Mesendoderm (in vitro differentiated cells): ENCODE measurements at regions not wholly inside any gene's neighbourhood (a gene's known extent, or its start where the extent isn't known, plus 50 kb on each side); places are given as distances from the start of the nearest gene placed in this dataset.

Source experiments
- DNase-seq: peaks from one replicate; pipeline ENCODE4 v3.0.0; 2013
- H2AK5ac ChIP-seq: 2 replicates; pipeline ENCODE4 v1.6.1; 2013; ENCODE audit warnings: low read length, inconsistent platforms
- H2BK120ac ChIP-seq: 2 replicates; pipeline ENCODE4 v1.6.1; 2013; ENCODE audit warnings: low read depth, mild to moderate bottlenecking, low read length, moderate library complexity, mixed read lengths
- H2BK15ac ChIP-seq: replicated peaks from 2 replicates; pipeline ENCODE4 v1.6.1; 2013; ENCODE audit warnings: low read depth, mild to moderate bottlenecking, moderate library complexity
- H2BK5ac ChIP-seq: 2 replicates; pipeline ENCODE4 v1.6.1; 2013; ENCODE audit warnings: low read length, inconsistent platforms
- H3K18ac ChIP-seq: 2 replicates; pipeline ENCODE4 v1.6.1; 2013; ENCODE audit warnings: mild to moderate bottlenecking, low read length, mixed read lengths
- H3K23ac ChIP-seq: one replicate; pipeline ENCODE4 v1.6.1; 2013; ENCODE audit warnings: low read length
- H3K27ac ChIP-seq: 2 replicates; pipeline ENCODE4 v1.5.1; 2013; ENCODE audit warnings: low read depth, mild to moderate bottlenecking, inconsistent platforms, low read length, moderate library complexity
- H3K27me3 ChIP-seq: 2 replicates; pipeline ENCODE4 v1.6.1; 2013; ENCODE audit warnings: low read length, control low read depth, mild to moderate bottlenecking, inconsistent platforms; ENCODE audit not compliant: insufficient read depth, poor library complexity
- H3K36me3 ChIP-seq: 2 replicates; pipeline ENCODE4 v1.6.1; 2013; ENCODE audit warnings: low read length, inconsistent platforms; ENCODE audit not compliant: control insufficient read depth, insufficient read depth
- H3K4ac ChIP-seq: one replicate; pipeline ENCODE4 v1.6.1; 2013; ENCODE audit warnings: low read depth, mild to moderate bottlenecking, low read length, moderate library complexity
- H3K4me1 ChIP-seq: 2 replicates; pipeline ENCODE4 v1.6.1; 2013; ENCODE audit warnings: low read depth, low read length, inconsistent platforms; ENCODE audit not compliant: control insufficient read depth
- H3K4me2 ChIP-seq: 2 replicates; pipeline ENCODE4 v1.6.1; 2013; ENCODE audit warnings: low read length
- H3K4me3 ChIP-seq: 2 replicates; pipeline ENCODE4 v1.5.1; 2013; ENCODE audit warnings: mild to moderate bottlenecking, low read length
- H3K56ac ChIP-seq: one replicate; pipeline ENCODE4 v1.6.1; 2013; ENCODE audit warnings: low read length
- H3K79me1 ChIP-seq: 2 replicates; pipeline ENCODE4 v1.6.1; 2013; ENCODE audit warnings: low read length, inconsistent platforms
- H3K79me2 ChIP-seq: 2 replicates; pipeline ENCODE4 v1.6.1; 2013; ENCODE audit warnings: mild to moderate bottlenecking, low read length; ENCODE audit not compliant: control insufficient read depth, insufficient read depth
- H3K9ac ChIP-seq: 2 replicates; pipeline ENCODE4 v1.6.1; 2013; ENCODE audit warnings: low read length, inconsistent platforms
- H4K5ac ChIP-seq: one replicate; pipeline ENCODE4 v1.6.1; 2013; ENCODE audit warnings: low read length
- H4K8ac ChIP-seq: one replicate; pipeline ENCODE4 v1.6.1; 2013; ENCODE audit warnings: low read depth, mild to moderate bottlenecking, control low read depth, low read length, moderate library complexity
- WGBS: extraction: QIAGEN DNeasy Blood & Tissue Kit; methylation state at CpG from one replicate; pipeline ENCODE4 v1.1.7; 2013; ENCODE audit warnings: low lambda C conversion rate, missing lambda C conversion rate; ENCODE audit not compliant: insufficient coverage; ENCODE audit errors: extremely low coverage; 5-methylcytosine and 5-hydroxymethylcytosine counted together

DNA sequence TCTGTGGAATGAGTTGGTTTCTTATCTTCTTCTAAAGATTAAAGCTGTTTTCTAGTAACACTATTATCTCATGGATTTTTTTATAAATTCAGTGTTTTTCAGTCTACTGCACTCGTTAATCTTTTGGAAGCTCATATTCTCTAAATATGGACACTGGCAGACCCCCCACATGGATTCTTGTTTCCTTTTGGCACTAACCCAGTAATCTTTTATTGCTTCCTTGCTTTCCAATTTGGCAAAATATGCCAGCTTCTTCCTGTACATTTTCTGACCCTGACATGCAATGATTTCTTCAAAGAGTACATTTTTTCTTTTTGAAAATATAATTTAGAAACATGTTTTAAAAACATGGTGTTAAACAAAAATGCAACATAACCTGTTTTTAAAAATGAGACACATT is 474.2 kb upstream of the FTMT start:
- WGBS: no CpG with 5 or more reads among the region's 1 CpG
- Histone ChIP-seq H3K79me2 (no peaks in the 10 kb centered on the region), H2BK15ac (no peak overlapping the region), H3K4me3 (no peak overlapping the region), H3K9ac (no peak overlapping the region), H3K27me3 (no peaks in the 10 kb centered on the region), H3K4ac (no peak overlapping the region), H3K4me2 (no peak overlapping the region), H3K36me3 (no peaks in the 10 kb centered on the region), H3K23ac (no peak overlapping the region), H4K5ac (no peak overlapping the region), H3K79me1 (no peaks in the 10 kb centered on the region), H2AK5ac (no peak overlapping the region), H3K56ac (no peak overlapping the region), H3K27ac (no peak overlapping the region), H3K18ac (no peak overlapping the region), H2BK5ac (no peak overlapping the region), H2BK120ac (no peak overlapping the region), H4K8ac (no peak overlapping the region), H3K4me1 (no peaks in the 10 kb centered on the region)
- no peak for DNase-seq

DNA sequence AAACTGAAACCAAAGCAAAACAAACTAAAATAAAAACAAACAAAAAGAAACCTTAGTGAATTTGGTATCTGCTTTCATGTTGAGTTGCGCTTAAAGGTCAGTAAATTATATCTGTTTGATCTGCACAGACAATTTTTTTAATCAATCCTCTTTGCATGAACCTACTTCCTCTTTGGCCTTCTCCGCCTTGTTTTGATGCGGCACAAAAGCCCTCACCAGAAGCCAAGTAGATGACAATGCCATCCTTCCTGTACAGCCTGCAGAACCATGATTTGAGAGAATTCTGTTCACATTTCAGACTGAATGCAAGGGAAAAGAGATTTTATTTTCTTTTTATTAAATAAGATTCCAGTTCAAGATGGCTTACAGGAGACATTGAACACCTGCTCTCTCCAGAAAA is 473.6 kb upstream of the FTMT start:
- no peak overlapping the region for H2AK5ac ChIP-seq
- no peaks in the 10 kb centered on the region for H3K79me1 ChIP-seq
- no peak overlapping the region for H3K18ac ChIP-seq
- no peak overlapping the region for H3K56ac ChIP-seq
- H2BK15ac ChIP-seq: no peak overlapping the region
- H3K36me3 ChIP-seq: no peaks in the 10 kb centered on the region
- H3K4me3 ChIP-seq: no peak overlapping the region
- no peak overlapping the region for H4K5ac ChIP-seq
- no peak overlapping the region for H2BK120ac ChIP-seq
- no peak overlapping the region for H3K9ac ChIP-seq
- H3K4ac ChIP-seq: no peak overlapping the region
- H3K27me3 ChIP-seq: no peaks in the 10 kb centered on the region
- no peak overlapping the region for H3K4me2 ChIP-seq
- H4K8ac ChIP-seq: no peak overlapping the region
- H3K4me1 ChIP-seq: no peaks in the 10 kb centered on the region
- no peak overlapping the region for H2BK5ac ChIP-seq
- no peak overlapping the region for H3K27ac ChIP-seq
- no peaks in the 10 kb centered on the region for H3K79me2 ChIP-seq
- no CpG with 5 or more reads among the region's 3 CpGs for WGBS
- no peak for DNase-seq
- H3K23ac ChIP-seq: no peak overlapping the region

DNA sequence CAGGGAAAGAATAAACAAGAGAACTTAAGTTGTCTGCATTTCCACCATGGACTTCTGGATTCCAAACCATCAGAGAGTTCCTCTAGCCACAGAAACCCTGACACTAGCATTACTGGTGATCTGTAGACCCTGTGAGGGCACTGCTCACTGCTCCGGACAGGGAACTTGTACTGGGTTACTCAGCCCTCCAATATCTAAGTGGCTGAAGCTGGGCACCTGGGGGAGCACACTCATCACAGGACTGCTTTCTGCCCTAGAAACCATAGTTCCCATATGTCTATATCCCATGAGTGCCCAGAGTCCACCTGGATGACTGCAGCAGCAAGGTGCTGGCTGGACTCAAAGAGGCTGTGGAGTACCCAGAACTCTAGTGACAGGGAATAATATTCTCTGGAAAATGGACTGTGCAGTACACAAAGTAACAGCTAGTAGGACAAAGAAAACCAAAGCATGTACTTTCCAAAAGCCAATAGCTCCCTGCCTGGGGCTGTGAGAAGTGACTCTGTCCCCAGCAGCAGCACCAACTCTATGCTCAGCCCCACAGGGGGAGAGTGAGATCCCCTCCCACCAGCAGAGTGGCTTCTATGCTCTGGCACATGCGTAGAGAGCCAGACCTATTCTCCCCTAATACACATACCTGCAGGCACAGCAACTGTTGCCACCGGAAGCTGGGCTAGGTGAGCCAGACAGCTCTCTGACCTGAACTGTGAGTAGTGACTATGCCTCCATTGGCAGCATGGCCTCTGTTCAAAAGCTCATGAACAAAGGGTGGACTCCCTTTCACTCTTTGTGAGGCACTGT is 472.9 kb upstream of the FTMT start:
- no peak overlapping the region for H3K4me2 ChIP-seq
- H3K27ac ChIP-seq: no peak overlapping the region
- no peaks in the 10 kb centered on the region for H3K79me2 ChIP-seq
- no peak overlapping the region for H2BK5ac ChIP-seq
- H3K4ac ChIP-seq: no peak overlapping the region
- H3K4me3 ChIP-seq: no peak overlapping the region
- H2BK120ac ChIP-seq: no peak overlapping the region
- no peak overlapping the region for H3K56ac ChIP-seq
- H3K4me1 ChIP-seq: no peaks in the 10 kb centered on the region
- no peak overlapping the region for H3K23ac ChIP-seq
- no peaks in the 10 kb centered on the region for H3K36me3 ChIP-seq
- H4K5ac ChIP-seq: no peak overlapping the region
- no peaks in the 10 kb centered on the region for H3K27me3 ChIP-seq
- H4K8ac ChIP-seq: no peak overlapping the region
- H3K9ac ChIP-seq: no peak overlapping the region
- H3K18ac ChIP-seq: no peak overlapping the region
- peak; percentile 69 for DNase-seq
- H3K79me1 ChIP-seq: no peaks in the 10 kb centered on the region
- H2BK15ac ChIP-seq: no peak overlapping the region
- WGBS: no CpG with 5 or more reads among the region's 3 CpGs
- no peak overlapping the region for H2AK5ac ChIP-seq

DNA sequence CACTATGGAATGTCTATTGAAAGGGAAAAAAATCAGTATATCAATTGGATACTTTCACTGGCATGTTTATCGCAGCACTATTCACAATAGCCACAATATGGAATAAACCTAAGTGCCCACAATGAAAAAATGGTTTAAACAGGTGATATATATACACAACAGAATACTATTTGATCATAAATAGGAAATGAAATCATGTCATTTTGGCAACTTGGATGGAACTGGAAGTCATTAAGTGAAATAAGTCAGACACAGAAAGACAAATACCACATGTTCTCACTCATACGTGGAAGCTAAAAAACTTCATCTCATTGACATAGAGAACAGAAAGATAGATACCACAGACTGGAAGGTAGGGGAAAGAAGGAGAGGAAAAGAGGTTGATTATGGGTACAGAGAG is 471.6 kb upstream of the FTMT start:
- Histone ChIP-seq H3K56ac (no peak overlapping the region), H3K23ac (no peak overlapping the region), H3K79me1 (no peaks in the 10 kb centered on the region), H3K18ac (no peak overlapping the region), H3K36me3 (no peaks in the 10 kb centered on the region), H3K9ac (no peak overlapping the region), H2AK5ac (no peak overlapping the region), H3K27ac (no peak overlapping the region), H3K4ac (no peak overlapping the region), H2BK120ac (no peak overlapping the region), H3K4me1 (no peaks in the 10 kb centered on the region), H3K79me2 (no peaks in the 10 kb centered on the region), H4K8ac (no peak overlapping the region), H3K4me3 (no peak overlapping the region), H3K4me2 (no peak overlapping the region), H2BK5ac (no peak overlapping the region), H3K27me3 (no peaks in the 10 kb centered on the region), H4K5ac (no peak overlapping the region), H2BK15ac (no peak overlapping the region)
- DNase-seq: no peak
- no CpG with 5 or more reads among the region's 2 CpGs for WGBS

DNA sequence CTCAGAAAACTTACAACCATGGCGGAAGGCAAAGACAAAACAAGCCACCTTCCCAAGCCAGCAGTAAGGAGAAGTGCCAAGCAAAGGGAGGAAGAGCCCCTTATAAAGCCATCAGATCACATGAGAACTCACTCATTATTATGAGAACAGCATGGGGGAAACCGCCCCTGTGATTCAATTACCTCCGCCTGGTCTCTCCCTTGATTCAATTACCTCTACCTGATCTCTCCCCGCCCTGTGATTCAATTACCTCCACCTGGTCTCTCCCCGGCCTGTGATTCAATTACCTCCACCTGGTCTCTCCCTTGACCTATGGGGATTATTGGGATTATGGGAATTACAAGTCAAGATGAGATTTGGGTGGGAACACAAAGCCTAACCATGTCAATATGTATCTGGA is 467.3 kb upstream of the FTMT start:
- no peaks in the 10 kb centered on the region for H3K79me1 ChIP-seq
- no peak overlapping the region for H3K18ac ChIP-seq
- H3K36me3 ChIP-seq: no peaks in the 10 kb centered on the region
- peak; percentile 7 for DNase-seq
- H2AK5ac ChIP-seq: no peak overlapping the region
- H4K8ac ChIP-seq: no peak overlapping the region
- WGBS: no CpG with 5 or more reads among the region's 5 CpGs
- no peak overlapping the region for H3K23ac ChIP-seq
- H3K27ac ChIP-seq: no peak overlapping the region
- no peak overlapping the region for H3K4me3 ChIP-seq
- H4K5ac ChIP-seq: no peak overlapping the region
- no peak overlapping the region for H2BK120ac ChIP-seq
- no peak overlapping the region for H3K4ac ChIP-seq
- H3K56ac ChIP-seq: no peak overlapping the region
- H3K4me1 ChIP-seq: no peaks in the 10 kb centered on the region
- no peak overlapping the region for H2BK15ac ChIP-seq
- H3K9ac ChIP-seq: no peak overlapping the region
- H2BK5ac ChIP-seq: no peak overlapping the region
- H3K27me3 ChIP-seq: no peaks in the 10 kb centered on the region
- H3K4me2 ChIP-seq: no peak overlapping the region
- H3K79me2 ChIP-seq: no peaks in the 10 kb centered on the region

DNA sequence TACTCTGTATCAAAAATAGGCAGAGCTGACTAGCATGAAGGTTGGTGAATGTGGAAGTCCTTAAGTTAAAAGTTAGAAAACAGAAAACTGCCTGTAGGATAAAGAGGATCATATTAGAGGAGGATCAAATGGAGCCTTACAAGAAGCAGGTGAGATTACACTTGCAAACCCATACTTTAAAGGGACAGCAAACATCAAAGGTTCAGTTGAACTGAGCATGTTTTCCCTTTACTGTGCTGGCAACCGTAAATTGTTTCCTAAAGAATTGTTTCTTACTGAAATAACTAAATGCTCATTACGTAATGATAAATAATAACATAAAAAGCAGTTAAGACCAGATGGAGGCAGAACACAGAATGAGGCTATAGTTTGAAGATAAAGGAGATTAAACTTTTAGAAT is 465.3 kb upstream of the FTMT start:
- no peak overlapping the region for H3K27ac ChIP-seq
- H3K56ac ChIP-seq: no peak overlapping the region
- no peak overlapping the region for H2BK15ac ChIP-seq
- H3K23ac ChIP-seq: no peak overlapping the region
- no peak overlapping the region for H3K4me3 ChIP-seq
- no peak overlapping the region for H3K4me2 ChIP-seq
- no peak overlapping the region for H3K9ac ChIP-seq
- no peak overlapping the region for H4K5ac ChIP-seq
- no peak for DNase-seq
- no peak overlapping the region for H2BK120ac ChIP-seq
- no peaks in the 10 kb centered on the region for H3K27me3 ChIP-seq
- H4K8ac ChIP-seq: no peak overlapping the region
- no peak overlapping the region for H3K4ac ChIP-seq
- no peaks in the 10 kb centered on the region for H3K36me3 ChIP-seq
- no peak overlapping the region for H3K18ac ChIP-seq
- no peak overlapping the region for H2AK5ac ChIP-seq
- WGBS: no CpG with 5 or more reads among the region's 2 CpGs
- H3K4me1 ChIP-seq: no peaks in the 10 kb centered on the region
- H3K79me1 ChIP-seq: no peaks in the 10 kb centered on the region
- H3K79me2 ChIP-seq: no peaks in the 10 kb centered on the region
- no peak overlapping the region for H2BK5ac ChIP-seq
